ENCODE measurements at regions not wholly inside any gene's neighbourhood (a gene's known extent, or its start where the extent isn't known, plus 50 kb on each side); places are given as distances from the start of the nearest gene placed in this dataset.

GRCh38 chr1:209324901-209325871 is 258.3 kb upstream of the CAMK1G start:
- Histone ChIP-seq H3F3A (ENCODE audit: insufficient read depth, low read length, poor library complexity, severe bottlenecking) (peaks cover 6% of the 10 kb centered on the region), H3K4me3 (ENCODE audit: low read length) (peak overlapping the region; percentile 3), H4K20me1 (ENCODE audit: insufficient read depth) (no peaks in the 10 kb centered on the region), H3K4me2 (ENCODE audit: low read length) (no peak overlapping the region), H3K9me2 (ENCODE audit: insufficient read depth, low read length) (no peaks in the 10 kb centered on the region), H3K27me3 (ENCODE audit: insufficient read depth, low read depth, low read length) (no peaks in the 10 kb centered on the region), H2AFZ (ENCODE audit: low read depth, low read length) (no peak overlapping the region), H3K9ac (ENCODE audit: low read length) (no peak overlapping the region), H3K79me2 (replicated peaks; ENCODE audit: insufficient read depth, low read length) (no peaks in the 10 kb centered on the region), H3K27ac (ENCODE audit: low read length) (peak overlapping the region; percentile 38), H3K36me3 (ENCODE audit: insufficient read depth, low read length) (no peaks in the 10 kb centered on the region), H3K9me3 (ENCODE audit: low read length) (no peaks in the 10 kb centered on the region)
- TF ChIP-seq, protein P1, sequence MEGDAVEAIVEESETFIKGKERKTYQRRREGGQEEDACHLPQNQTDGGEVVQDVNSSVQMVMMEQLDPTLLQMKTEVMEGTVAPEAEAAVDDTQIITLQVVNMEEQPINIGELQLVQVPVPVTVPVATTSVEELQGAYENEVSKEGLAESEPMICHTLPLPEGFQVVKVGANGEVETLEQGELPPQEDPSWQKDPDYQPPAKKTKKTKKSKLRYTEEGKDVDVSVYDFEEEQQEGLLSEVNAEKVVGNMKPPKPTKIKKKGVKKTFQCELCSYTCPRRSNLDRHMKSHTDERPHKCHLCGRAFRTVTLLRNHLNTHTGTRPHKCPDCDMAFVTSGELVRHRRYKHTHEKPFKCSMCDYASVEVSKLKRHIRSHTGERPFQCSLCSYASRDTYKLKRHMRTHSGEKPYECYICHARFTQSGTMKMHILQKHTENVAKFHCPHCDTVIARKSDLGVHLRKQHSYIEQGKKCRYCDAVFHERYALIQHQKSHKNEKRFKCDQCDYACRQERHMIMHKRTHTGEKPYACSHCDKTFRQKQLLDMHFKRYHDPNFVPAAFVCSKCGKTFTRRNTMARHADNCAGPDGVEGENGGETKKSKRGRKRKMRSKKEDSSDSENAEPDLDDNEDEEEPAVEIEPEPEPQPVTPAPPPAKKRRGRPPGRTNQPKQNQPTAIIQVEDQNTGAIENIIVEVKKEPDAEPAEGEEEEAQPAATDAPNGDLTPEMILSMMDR (IDR thresholded peaks at IDR 0.05; ENCODE audit: poor library complexity, severe bottlenecking): no peak
- TF ChIP-seq POLR2AphosphoS5 (IDR thresholded peaks at IDR 0.05): no peak
- no peak for TF ChIP-seq TAF1 (IDR thresholded peaks at IDR 0.05; ENCODE audit: low read depth)
- no peak for TF ChIP-seq MXI1 (conservative IDR thresholded peaks at IDR 0.05; ENCODE audit: poor library complexity, severe bottlenecking)
- TF ChIP-seq RAD21 (conservative IDR thresholded peaks at IDR 0.05): no peak
- no peak for TF ChIP-seq EZH2 (IDR thresholded peaks at IDR 0.05; ENCODE audit: borderline replicate concordance, insufficient read depth, low read length, poor library complexity, severe bottlenecking)
- no peak for TF ChIP-seq SMC3 (conservative IDR thresholded peaks at IDR 0.05; ENCODE audit: poor library complexity)
- TF ChIP-seq EP300 (conservative IDR thresholded peaks at IDR 0.05; ENCODE audit: poor library complexity, severe bottlenecking): no peak
- TF ChIP-seq, protein P2, sequence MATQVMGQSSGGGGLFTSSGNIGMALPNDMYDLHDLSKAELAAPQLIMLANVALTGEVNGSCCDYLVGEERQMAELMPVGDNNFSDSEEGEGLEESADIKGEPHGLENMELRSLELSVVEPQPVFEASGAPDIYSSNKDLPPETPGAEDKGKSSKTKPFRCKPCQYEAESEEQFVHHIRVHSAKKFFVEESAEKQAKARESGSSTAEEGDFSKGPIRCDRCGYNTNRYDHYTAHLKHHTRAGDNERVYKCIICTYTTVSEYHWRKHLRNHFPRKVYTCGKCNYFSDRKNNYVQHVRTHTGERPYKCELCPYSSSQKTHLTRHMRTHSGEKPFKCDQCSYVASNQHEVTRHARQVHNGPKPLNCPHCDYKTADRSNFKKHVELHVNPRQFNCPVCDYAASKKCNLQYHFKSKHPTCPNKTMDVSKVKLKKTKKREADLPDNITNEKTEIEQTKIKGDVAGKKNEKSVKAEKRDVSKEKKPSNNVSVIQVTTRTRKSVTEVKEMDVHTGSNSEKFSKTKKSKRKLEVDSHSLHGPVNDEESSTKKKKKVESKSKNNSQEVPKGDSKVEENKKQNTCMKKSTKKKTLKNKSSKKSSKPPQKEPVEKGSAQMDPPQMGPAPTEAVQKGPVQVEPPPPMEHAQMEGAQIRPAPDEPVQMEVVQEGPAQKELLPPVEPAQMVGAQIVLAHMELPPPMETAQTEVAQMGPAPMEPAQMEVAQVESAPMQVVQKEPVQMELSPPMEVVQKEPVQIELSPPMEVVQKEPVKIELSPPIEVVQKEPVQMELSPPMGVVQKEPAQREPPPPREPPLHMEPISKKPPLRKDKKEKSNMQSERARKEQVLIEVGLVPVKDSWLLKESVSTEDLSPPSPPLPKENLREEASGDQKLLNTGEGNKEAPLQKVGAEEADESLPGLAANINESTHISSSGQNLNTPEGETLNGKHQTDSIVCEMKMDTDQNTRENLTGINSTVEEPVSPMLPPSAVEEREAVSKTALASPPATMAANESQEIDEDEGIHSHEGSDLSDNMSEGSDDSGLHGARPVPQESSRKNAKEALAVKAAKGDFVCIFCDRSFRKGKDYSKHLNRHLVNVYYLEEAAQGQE (IDR thresholded peaks at IDR 0.05; ENCODE audit: borderline replicate concordance): no peak

GRCh38 chr1:209326076-209326475 is 257.4 kb upstream of the CAMK1G start:
- Histone ChIP-seq H3K9me3 (ENCODE audit: low read length) (no peaks in the 10 kb centered on the region), H3K9ac (ENCODE audit: low read length) (no peak overlapping the region), H3K9me2 (ENCODE audit: insufficient read depth, low read length) (no peaks in the 10 kb centered on the region), H3K79me2 (replicated peaks; ENCODE audit: insufficient read depth, low read length) (no peaks in the 10 kb centered on the region), H3K4me2 (ENCODE audit: low read length) (no peak overlapping the region), H3K27me3 (ENCODE audit: insufficient read depth, low read depth, low read length) (no peaks in the 10 kb centered on the region), H3F3A (ENCODE audit: insufficient read depth, low read length, poor library complexity, severe bottlenecking) (peaks cover 6% of the 10 kb centered on the region), H2AFZ (ENCODE audit: low read depth, low read length) (no peak overlapping the region), H4K20me1 (ENCODE audit: insufficient read depth) (no peaks in the 10 kb centered on the region), H3K27ac (ENCODE audit: low read length) (peak overlapping the region; percentile 38), H3K36me3 (ENCODE audit: insufficient read depth, low read length) (no peaks in the 10 kb centered on the region), H3K4me3 (ENCODE audit: low read length) (no peak overlapping the region)
- no peak for TF ChIP-seq TAF1 (IDR thresholded peaks at IDR 0.05; ENCODE audit: low read depth)
- TF ChIP-seq, protein P2 (IDR thresholded peaks at IDR 0.05; ENCODE audit: borderline replicate concordance): no peak
- TF ChIP-seq, protein P1 (IDR thresholded peaks at IDR 0.05; ENCODE audit: poor library complexity, severe bottlenecking): no peak
- no peak for TF ChIP-seq EZH2 (IDR thresholded peaks at IDR 0.05; ENCODE audit: borderline replicate concordance, insufficient read depth, low read length, poor library complexity, severe bottlenecking)
- TF ChIP-seq POLR2AphosphoS5 (IDR thresholded peaks at IDR 0.05): no peak
- TF ChIP-seq EP300 (conservative IDR thresholded peaks at IDR 0.05; ENCODE audit: poor library complexity, severe bottlenecking): no peak
- no peak for TF ChIP-seq MXI1 (conservative IDR thresholded peaks at IDR 0.05; ENCODE audit: poor library complexity, severe bottlenecking)
- no peak for TF ChIP-seq RAD21 (conservative IDR thresholded peaks at IDR 0.05)
- no peak for TF ChIP-seq SMC3 (conservative IDR thresholded peaks at IDR 0.05; ENCODE audit: poor library complexity)
